ENCODE measurements at regions not wholly inside any gene's neighbourhood (a gene's known extent, or its start where the extent isn't known, plus 50 kb on each side); places are given as distances from the start of the nearest gene placed in this dataset.
"Not testable (repeated sequence)": the region's sequence is repeated elsewhere in the genome, so short reads cannot be mapped to it uniquely, and the experiment has no call there.

- Histone ChIP-seq H3K36me3 (replicated peaks in 1 of 2; ENCODE audit: control insufficient read depth in 1 of 2, insufficient read depth in 2 of 2, low read length in 1 of 2) (no peaks in the 10 kb centered on the region), H3K4me1 (ENCODE audit: control insufficient read depth in 1 of 2, insufficient read depth in 2 of 2, low read depth in 1 of 2, low read length in 1 of 2) (no peaks in the 10 kb centered on the region), H4K20me1 (ENCODE audit: insufficient read depth) (no peaks in the 10 kb centered on the region), H3K4me3 (ENCODE audit: low read depth in 2 of 2, low read length in 1 of 2) (no peak overlapping the region), H3K9ac (no peak overlapping the region), H3K27ac (ENCODE audit: low read depth in 2 of 2, low read length in 1 of 2) (no peak overlapping the region), H3K27me3 (ENCODE audit: insufficient read depth) (no peaks in the 10 kb centered on the region), H3K4me2 (no peak overlapping the region), H3K9me3 (no peaks in the 10 kb centered on the region), H3K79me2 (ENCODE audit: insufficient read depth) (no peaks in the 10 kb centered on the region), H2AFZ (ENCODE audit: low read depth) (no peak overlapping the region), H3K9me2 (no peaks in the 10 kb centered on the region), H3F3A (replicated peaks; ENCODE audit: insufficient read depth) (no peaks in the 10 kb centered on the region)
- ChIA-PET CTCF (no interaction called here), POLR2A (no interaction called here)
- TF ChIP-seq SMC3 (IDR thresholded peaks at IDR 0.05; ENCODE audit: low read depth, low read length) (no peak), REST (IDR thresholded peaks at IDR 0.05; ENCODE audit: low read depth, low read length) (no peak), USF2 (IDR thresholded peaks at IDR 0.05; ENCODE audit: borderline replicate concordance, low read depth, low read length) (no peak), GABPA (IDR thresholded peaks at IDR 0.05; ENCODE audit: low read depth) (no peak), TCF12 (IDR thresholded peaks at IDR 0.05) (no peak), FOXM1 (IDR thresholded peaks at IDR 0.05; ENCODE audit: low read depth) (no peak), EP300 (IDR thresholded peaks at IDR 0.05; ENCODE audit: borderline replicate concordance in 1 of 2, low read depth in 1 of 2, low read length in 1 of 2) (no peak), RXRA (IDR thresholded peaks at IDR 0.05; ENCODE audit: borderline replicate concordance, low read depth) (no peak), USF1 (IDR thresholded peaks at IDR 0.05; ENCODE audit: borderline replicate concordance, low read depth) (no peak)
- no peak for DNase-seq
- 61% methylated on average over 3 of the region's 3 CpGs for WGBS (ENCODE audit: low lambda C conversion rate)
Observed at GRCh38 chr14:40981247-40981646, 625.4 kb upstream of the LRFN5 start.

GRCh38 chr14:40960257-40960656 lies 646.4 kb upstream of the LRFN5 start:
- H3K9me3 ChIP-seq; H3K79me2 ChIP-seq (ENCODE audit: insufficient read depth); CTCF ChIA-PET; H3K27ac ChIP-seq (ENCODE audit: low read depth in 2 of 2, low read length in 1 of 2); H3K9ac ChIP-seq; H3K4me1 ChIP-seq (ENCODE audit: control insufficient read depth in 1 of 2, insufficient read depth in 2 of 2, low read depth in 1 of 2, low read length in 1 of 2); H3K36me3 ChIP-seq (replicated peaks in 1 of 2; ENCODE audit: control insufficient read depth in 1 of 2, insufficient read depth in 2 of 2, low read length in 1 of 2); DNase-seq; H3K4me3 ChIP-seq (ENCODE audit: low read depth in 2 of 2, low read length in 1 of 2); POLR2A ChIA-PET; H3K27me3 ChIP-seq (ENCODE audit: insufficient read depth); H3F3A ChIP-seq (replicated peaks; ENCODE audit: insufficient read depth); H2AFZ ChIP-seq (ENCODE audit: low read depth); H3K9me2 ChIP-seq; H4K20me1 ChIP-seq (ENCODE audit: insufficient read depth); H3K4me2 ChIP-seq: not testable (repeated sequence)
- 71% methylated on average over 2 of the region's 2 CpGs for WGBS (ENCODE audit: low lambda C conversion rate)
